ENCODE measurements at regions not wholly inside any gene's neighbourhood (a gene's known extent, or its start where the extent isn't known, plus 50 kb on each side); places are given as distances from the start of the nearest gene placed in this dataset.

- no peak for TF ChIP-seq CTCF (IDR thresholded peaks at IDR 0.05; ENCODE audit: control insufficient read depth, insufficient read depth, low read depth, low read length, missing control alignments)
- DNase-seq (ENCODE audit: low read depth) = no peak
- no peak overlapping the region for H3K4me3 ChIP-seq (ENCODE audit: control insufficient read depth, low read depth, low read length)
Measured at GRCh38 chr5:173762045-173762444, 126.1 kb upstream of the CPEB4 start.

- TF ChIP-seq CTCF (IDR thresholded peaks at IDR 0.05; ENCODE audit: control insufficient read depth, insufficient read depth, low read depth, low read length, missing control alignments) = no peak
- no peak for DNase-seq (ENCODE audit: low read depth)
- H3K4me3 ChIP-seq (ENCODE audit: control insufficient read depth, low read depth, low read length) = no peak overlapping the region
Measured at GRCh38 chr5:173762930-173763329, 125.2 kb upstream of the CPEB4 start.

GRCh38 chr5:173763410-173763809 lies 124.7 kb upstream of the CPEB4 start:
- DNase-seq (ENCODE audit: low read depth) = no peak
- H3K4me3 ChIP-seq (ENCODE audit: control insufficient read depth, low read depth, low read length) = no peak overlapping the region
- no peak for TF ChIP-seq CTCF (IDR thresholded peaks at IDR 0.05; ENCODE audit: control insufficient read depth, insufficient read depth, low read depth, low read length, missing control alignments)

- H3K4me3 ChIP-seq (ENCODE audit: control insufficient read depth, low read depth, low read length) = no peak overlapping the region
- no peak for TF ChIP-seq CTCF (IDR thresholded peaks at IDR 0.05; ENCODE audit: control insufficient read depth, insufficient read depth, low read depth, low read length, missing control alignments)
- DNase-seq (ENCODE audit: low read depth) = peak; percentile 81
Measured at GRCh38 chr5:173764332-173765028, 123.7 kb upstream of the CPEB4 start.

GRCh38 chr5:173765029-173765644 lies 123.0 kb upstream of the CPEB4 start:
- DNase-seq (ENCODE audit: low read depth) = no peak
- no peak for TF ChIP-seq CTCF (IDR thresholded peaks at IDR 0.05; ENCODE audit: control insufficient read depth, insufficient read depth, low read depth, low read length, missing control alignments)

GRCh38 chr5:173765661-173766060 lies 122.5 kb upstream of the CPEB4 start:
- TF ChIP-seq CTCF (IDR thresholded peaks at IDR 0.05; ENCODE audit: control insufficient read depth, insufficient read depth, low read depth, low read length, missing control alignments) = no peak
- H3K4me3 ChIP-seq (ENCODE audit: control insufficient read depth, low read depth, low read length) = no peak overlapping the region
- no peak for DNase-seq (ENCODE audit: low read depth)

More at GRCh38 chr5:173765029-173765644, 123.0 kb upstream of the CPEB4 start:
- H3K4me3 ChIP-seq (ENCODE audit: control insufficient read depth, low read depth, low read length) = no peak overlapping the region

All from AG09309 (cell line).